A673 (cell line): ENCODE measurements at regions not wholly inside any gene's neighbourhood (a gene's known extent, or its start where the extent isn't known, plus 50 kb on each side); places are given as distances from the start of the nearest gene placed in this dataset.

Experiments used
- EZH2 ChIP-seq: fragments of 200-600 bp; sonication (generic); IDR thresholded peaks from 2 replicates; pipeline ENCODE4 v1.6.1; 2017; ENCODE audit warnings: borderline replicate concordance, low read depth, mild to moderate bottlenecking, mixed read lengths, antibody characterized with exemption, low read length; ENCODE audit not compliant: poor library complexity, severe bottlenecking
- TF ChIP-seq, protein P1 (sequence below): fragments of 300-800, 200-600 bp; sonication (generic); conservative IDR thresholded peaks from 2 replicates; pipeline ENCODE4 v1.5.1; 2017; ENCODE audit warnings: low read depth, mild to moderate bottlenecking, antibody characterized with exemption, low read length, moderate library complexity, mixed read lengths

GRCh38 chr20:60281295-60281694, 323.1 kb downstream of the CDH26 start:
- TF ChIP-seq, protein P1, sequence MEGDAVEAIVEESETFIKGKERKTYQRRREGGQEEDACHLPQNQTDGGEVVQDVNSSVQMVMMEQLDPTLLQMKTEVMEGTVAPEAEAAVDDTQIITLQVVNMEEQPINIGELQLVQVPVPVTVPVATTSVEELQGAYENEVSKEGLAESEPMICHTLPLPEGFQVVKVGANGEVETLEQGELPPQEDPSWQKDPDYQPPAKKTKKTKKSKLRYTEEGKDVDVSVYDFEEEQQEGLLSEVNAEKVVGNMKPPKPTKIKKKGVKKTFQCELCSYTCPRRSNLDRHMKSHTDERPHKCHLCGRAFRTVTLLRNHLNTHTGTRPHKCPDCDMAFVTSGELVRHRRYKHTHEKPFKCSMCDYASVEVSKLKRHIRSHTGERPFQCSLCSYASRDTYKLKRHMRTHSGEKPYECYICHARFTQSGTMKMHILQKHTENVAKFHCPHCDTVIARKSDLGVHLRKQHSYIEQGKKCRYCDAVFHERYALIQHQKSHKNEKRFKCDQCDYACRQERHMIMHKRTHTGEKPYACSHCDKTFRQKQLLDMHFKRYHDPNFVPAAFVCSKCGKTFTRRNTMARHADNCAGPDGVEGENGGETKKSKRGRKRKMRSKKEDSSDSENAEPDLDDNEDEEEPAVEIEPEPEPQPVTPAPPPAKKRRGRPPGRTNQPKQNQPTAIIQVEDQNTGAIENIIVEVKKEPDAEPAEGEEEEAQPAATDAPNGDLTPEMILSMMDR: no peak
- TF ChIP-seq EZH2: no peak
